Ishikawa (cell line): ENCODE measurements at regions not wholly inside any gene's neighbourhood (a gene's known extent, or its start where the extent isn't known, plus 50 kb on each side); places are given as distances from the start of the nearest gene placed in this dataset.

ENCODE experiments used
- CEBPB ChIP-seq: IDR thresholded peaks from 2 replicates; pipeline ENCODE4 v1.6.1; 2012
- CREB1 ChIP-seq: IDR thresholded peaks from 2 replicates; pipeline ENCODE4 v1.6.1; 2012; ENCODE audit warnings: low read depth
- RAD21 ChIP-seq: IDR thresholded peaks from 2 replicates; pipeline ENCODE4 v1.6.1; 2012; ENCODE audit warnings: low read depth

GRCh38 chr2:123073956-123074355 lies 951.1 kb upstream of the CNTNAP5 start:
- no peak for TF ChIP-seq CREB1
- TF ChIP-seq CEBPB: no peak
- TF ChIP-seq RAD21: no peak
